ENCODE measurements at regions not wholly inside any gene's neighbourhood (a gene's known extent, or its start where the extent isn't known, plus 50 kb on each side); places are given as distances from the start of the nearest gene placed in this dataset.
"Not testable (repeated sequence)": the region's sequence is repeated elsewhere in the genome, so short reads cannot be mapped to it uniquely, and the experiment has no call there.

GRCh38 chr2:139685090-139685983, 905.1 kb upstream of the NXPH2 start:
- DNase-seq = peak in 1 of 2 experiments; percentile 14

- peak; percentile 71 to 86 for DNase-seq
Measured at GRCh38 chr2:139684286-139684860, 904.2 kb upstream of the NXPH2 start.

- no peak for DNase-seq
Measured at GRCh38 chr2:139674577-139674976, 894.4 kb upstream of the NXPH2 start.

- not testable (repeated sequence) for DNase-seq
Measured at GRCh38 chr2:139673447-139673846, 893.3 kb upstream of the NXPH2 start.

GRCh38 chr2:139669675-139670074, 889.5 kb upstream of the NXPH2 start:
- DNase-seq = no peak

GRCh38 chr2:139652385-139652784, 872.2 kb upstream of the NXPH2 start:
- DNase-seq = no peak

GRCh38 chr2:139645617-139646016, 865.4 kb upstream of the NXPH2 start:
- no peak for DNase-seq

- no peak for DNase-seq
Measured at GRCh38 chr2:139643139-139643538, 862.9 kb upstream of the NXPH2 start.

GRCh38 chr2:139631966-139632365, 851.8 kb upstream of the NXPH2 start:
- no peak for DNase-seq

GRCh38 chr2:139628931-139629330, 848.7 kb upstream of the NXPH2 start:
- no peak for DNase-seq

GRCh38 chr2:139626128-139626527, 845.9 kb upstream of the NXPH2 start:
- no peak for DNase-seq

- DNase-seq = peak in 1 of 2 experiments; percentile 51
Measured at GRCh38 chr2:139622691-139623090, 842.5 kb upstream of the NXPH2 start.

GRCh38 chr2:139617747-139618146, 837.6 kb upstream of the NXPH2 start:
- no peak for DNase-seq

- no peak for DNase-seq
Measured at GRCh38 chr2:139613264-139613663, 833.1 kb upstream of the NXPH2 start.

- DNase-seq = no peak
Measured at GRCh38 chr2:139610512-139610911, 830.3 kb upstream of the NXPH2 start.

GRCh38 chr2:139609109-139609508, 828.9 kb upstream of the NXPH2 start:
- DNase-seq = no peak

- no peak for DNase-seq
Measured at GRCh38 chr2:139605668-139606067, 825.5 kb upstream of the NXPH2 start.

- no peak for DNase-seq
Measured at GRCh38 chr2:139600166-139600565, 820.0 kb upstream of the NXPH2 start.

GRCh38 chr2:139585101-139585500, 804.9 kb upstream of the NXPH2 start:
- no peak for DNase-seq

- no peak for DNase-seq
Measured at GRCh38 chr2:139574371-139574770, 794.2 kb upstream of the NXPH2 start.

GRCh38 chr2:139556789-139557188, 776.6 kb upstream of the NXPH2 start:
- DNase-seq = no peak

GRCh38 chr2:139550873-139551272, 770.7 kb upstream of the NXPH2 start:
- no peak for DNase-seq

GRCh38 chr2:139550341-139550740, 770.2 kb upstream of the NXPH2 start:
- DNase-seq = no peak

- DNase-seq = no peak
Measured at GRCh38 chr2:139544186-139544851, 764.1 kb upstream of the NXPH2 start.
